CD8-positive, alpha-beta memory T cell (primary cell): ENCODE measurements at regions not wholly inside any gene's neighbourhood (a gene's known extent, or its start where the extent isn't known, plus 50 kb on each side); places are given as distances from the start of the nearest gene placed in this dataset.

Source experiments
- CTCF ChIA-PET: fragments of 350-600 bp; sonication (Branson Sonifier 250); formaldehyde crosslinking; loops from one replicate; lab custom pipeline; 2021; ENCODE audit warnings: antibody characterized with exemption; lab: Charles Lee
- POLR2A ChIA-PET: fragments of 350-600 bp; sonication (Branson Sonifier 250); formaldehyde crosslinking; loops from one replicate; lab custom pipeline; 2021; ENCODE audit warnings: antibody characterized with exemption; lab: Charles Lee
- DNase-seq, 5 donors: peaks; one replicate each; pipeline versions ENCODE4 v3.0.0 to v3.0.0-alpha.2; 2020 to 2022; ENCODE audit warnings: mixed read lengths in 1 of 5
- H3K27ac ChIP-seq: one replicate; pipeline ENCODE4 v1.7.0; 2013; ENCODE audit warnings: low read depth, mild to moderate bottlenecking, low read length, moderate library complexity
- H3K27me3 ChIP-seq: 2 replicates; pipeline ENCODE4 v1.7.0; 2013; ENCODE audit warnings: low read length, mild to moderate bottlenecking; ENCODE audit not compliant: insufficient read depth, poor library complexity, severe bottlenecking
- H3K36me3 ChIP-seq: 2 replicates; pipeline ENCODE4 v1.7.0; 2013; ENCODE audit warnings: mild to moderate bottlenecking, low read length, moderate library complexity; ENCODE audit not compliant: insufficient read depth
- H3K4me1 ChIP-seq: 2 replicates; pipeline ENCODE4 v1.7.0; 2013; ENCODE audit warnings: mild to moderate bottlenecking, low read length, moderate library complexity; ENCODE audit not compliant: insufficient read depth
- H3K4me3 ChIP-seq: 2 replicates; pipeline ENCODE4 v1.7.0; 2013; ENCODE audit warnings: mild to moderate bottlenecking, low read length
- H3K9me3 ChIP-seq: 2 replicates; pipeline ENCODE4 v1.7.0; 2013; ENCODE audit warnings: mild to moderate bottlenecking, low read length
- H3K27ac Mint-ChIP-seq, 8 donors: one replicate each; pipeline ENCODE4 v1.8.0; 2020 to 2021; ENCODE audit warnings: mixed read lengths in 8 of 8, mild to moderate bottlenecking in 6 of 8, inconsistent platforms in 3 of 8, moderate library complexity in 3 of 8
- H3K27me3 Mint-ChIP-seq, 2 donors: one replicate each; pipeline ENCODE4 v1.8.0; 2020 to 2021; ENCODE audit warnings: mixed read lengths in 2 of 2, mild to moderate bottlenecking in 1 of 2, moderate library complexity in 1 of 2
- H3K36me3 Mint-ChIP-seq, 3 donors: one replicate each; pipeline ENCODE4 v1.8.0; 2020 to 2021; ENCODE audit warnings: mixed read lengths in 3 of 3, inconsistent platforms in 1 of 3, mild to moderate bottlenecking in 1 of 3
- H3K4me1 Mint-ChIP-seq, 3 donors: one replicate each; pipeline ENCODE4 v1.8.0; 2020 to 2021; ENCODE audit warnings: mixed read lengths in 3 of 3, inconsistent platforms in 1 of 3, mild to moderate bottlenecking in 1 of 3
- H3K4me3 Mint-ChIP-seq, 7 donors: one replicate each; pipeline ENCODE4 v1.8.0; 2020 to 2021; ENCODE audit warnings: mixed read lengths in 7 of 7, mild to moderate bottlenecking in 6 of 7, moderate library complexity in 4 of 7, inconsistent platforms in 2 of 7
- H3K9me3 Mint-ChIP-seq, 5 donors: one replicate each; pipeline ENCODE4 v1.8.0; 2020 to 2022; ENCODE audit warnings: mixed read lengths in 5 of 5, mild to moderate bottlenecking in 3 of 5, moderate library complexity in 2 of 5, inconsistent platforms in 1 of 5

DNA sequence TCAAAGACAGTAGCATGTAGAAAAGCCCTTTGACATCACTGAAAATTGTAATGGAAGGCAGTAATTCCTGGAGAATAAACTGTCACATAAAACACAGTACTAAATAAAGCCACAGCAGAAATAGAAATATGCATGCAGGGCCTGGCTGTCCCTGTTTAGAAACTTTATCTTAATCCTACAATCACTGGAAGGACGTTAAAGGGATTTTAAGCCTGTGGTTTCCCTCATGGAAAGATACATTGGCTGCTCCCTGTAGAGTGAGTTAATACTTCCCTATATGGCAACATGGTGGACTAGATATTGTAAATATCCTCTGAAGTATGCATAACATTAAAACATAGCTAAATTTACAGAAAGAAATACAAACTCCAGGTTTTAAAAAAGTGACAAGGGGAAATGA is 1334.9 kb upstream of the CELF2 start:
- H3K9me3 Mint-ChIP-seq: peaks cover 0 to 3% (median 2%) of the 10 kb centered on the region in 5 donors
- H3K4me1 ChIP-seq: no peaks in the 10 kb centered on the region
- no peaks in the 10 kb centered on the region for H3K36me3 ChIP-seq
- ChIA-PET POLR2A (no interaction called here), CTCF (no interaction called here)
- no peaks in the 10 kb centered on the region for H3K9me3 ChIP-seq
- DNase-seq: no peak
- H3K27me3 ChIP-seq: no peaks in the 10 kb centered on the region
- H3K36me3 Mint-ChIP-seq: no peaks in the 10 kb centered on the region
- no peaks in the 10 kb centered on the region for H3K27me3 Mint-ChIP-seq
- no peak overlapping the region for H3K27ac ChIP-seq
- H3K4me3 Mint-ChIP-seq: no peak overlapping the region
- H3K4me3 ChIP-seq: no peak overlapping the region
- no peak overlapping the region for H3K27ac Mint-ChIP-seq
- H3K4me1 Mint-ChIP-seq: no peaks in the 10 kb centered on the region

DNA sequence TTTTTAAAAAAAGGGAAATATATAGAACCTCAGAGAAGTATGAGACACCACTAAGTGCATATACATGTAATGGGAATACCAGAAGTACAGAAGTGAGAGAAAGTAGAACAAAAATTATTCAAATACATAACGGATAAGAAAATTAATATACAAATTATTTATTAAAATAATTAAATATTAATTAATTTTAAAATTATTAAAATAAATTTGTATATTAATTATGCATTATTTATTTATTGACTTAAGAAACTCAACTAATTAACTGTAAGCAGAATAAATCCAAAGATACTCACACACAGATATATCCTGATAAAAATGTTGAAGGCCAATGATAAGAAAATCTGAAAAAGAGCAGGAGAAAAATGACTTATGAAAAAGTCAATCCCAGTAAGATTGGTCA is 1333.5 kb upstream of the CELF2 start:
- Histone ChIP-seq H3K4me1 (no peaks in the 10 kb centered on the region), H3K27ac (no peak overlapping the region), H3K27me3 (no peaks in the 10 kb centered on the region), H3K9me3 (no peaks in the 10 kb centered on the region), H3K36me3 (no peaks in the 10 kb centered on the region), H3K4me3 (no peak overlapping the region)
- H3K27ac Mint-ChIP-seq: no peak overlapping the region
- CTCF ChIA-PET: no interaction called here
- H3K4me1 Mint-ChIP-seq: no peaks in the 10 kb centered on the region
- no peak for DNase-seq
- no peaks in the 10 kb centered on the region for H3K27me3 Mint-ChIP-seq
- POLR2A ChIA-PET: no interaction called here
- peaks cover 0 to 3% (median 2%) of the 10 kb centered on the region in 5 donors for H3K9me3 Mint-ChIP-seq
- no peak overlapping the region for H3K4me3 Mint-ChIP-seq
- H3K36me3 Mint-ChIP-seq: no peaks in the 10 kb centered on the region

GRCh38 chr10:9685596-9685995 is 1332.1 kb upstream of the CELF2 start:
- H3K4me3 Mint-ChIP-seq: no peak overlapping the region
- no peaks in the 10 kb centered on the region for H3K36me3 Mint-ChIP-seq
- Histone ChIP-seq H3K27me3 (no peaks in the 10 kb centered on the region), H3K4me1 (no peaks in the 10 kb centered on the region), H3K27ac (no peak overlapping the region), H3K36me3 (no peaks in the 10 kb centered on the region), H3K4me3 (no peak overlapping the region), H3K9me3 (no peaks in the 10 kb centered on the region)
- no peaks in the 10 kb centered on the region for H3K27me3 Mint-ChIP-seq
- no peaks in the 10 kb centered on the region for H3K4me1 Mint-ChIP-seq
- CTCF ChIA-PET: no interaction called here
- POLR2A ChIA-PET: no interaction called here
- no peak overlapping the region for H3K27ac Mint-ChIP-seq
- DNase-seq: no peak
- H3K9me3 Mint-ChIP-seq: peaks cover 0 to 12% (median 0%) of the 10 kb centered on the region in 5 donors

- no peaks in the 10 kb centered on the region for H3K4me1 ChIP-seq
- ChIA-PET CTCF (no interaction called here), POLR2A (no interaction called here)
- peak overlapping the region in 1 of 8 donors; percentile 47 for H3K27ac Mint-ChIP-seq
- H3K4me3 Mint-ChIP-seq: no peak overlapping the region
- no peaks in the 10 kb centered on the region for H3K4me1 Mint-ChIP-seq
- no peak overlapping the region for H3K27ac ChIP-seq
- no peaks in the 10 kb centered on the region for H3K27me3 Mint-ChIP-seq
- no peak for DNase-seq
- peaks cover 0 to 16% (median 0%) of the 10 kb centered on the region in 5 donors for H3K9me3 Mint-ChIP-seq
- no peaks in the 10 kb centered on the region for H3K9me3 ChIP-seq
- no peaks in the 10 kb centered on the region for H3K27me3 ChIP-seq
- H3K4me3 ChIP-seq: no peak overlapping the region
- H3K36me3 ChIP-seq: no peaks in the 10 kb centered on the region
- H3K36me3 Mint-ChIP-seq: no peaks in the 10 kb centered on the region
These were observed 1329.0 kb upstream of the CELF2 start for GRCh38 chr10:9688711-9689110.

GRCh38 chr10:9707216-9707615 is 1310.5 kb upstream of the CELF2 start:
- H3K4me3 Mint-ChIP-seq: no peak overlapping the region
- H3K27ac Mint-ChIP-seq: no peak overlapping the region
- no peaks in the 10 kb centered on the region for H3K9me3 ChIP-seq
- H3K36me3 ChIP-seq: no peaks in the 10 kb centered on the region
- ChIA-PET CTCF (no interaction called here), POLR2A (no interaction called here)
- no peak for DNase-seq
- H3K4me1 Mint-ChIP-seq: no peaks in the 10 kb centered on the region
- no peak overlapping the region for H3K27ac ChIP-seq
- H3K9me3 Mint-ChIP-seq: peaks cover 0 to 23% (median 10%) of the 10 kb centered on the region in 5 donors
- no peaks in the 10 kb centered on the region for H3K27me3 Mint-ChIP-seq
- H3K36me3 Mint-ChIP-seq: no peaks in the 10 kb centered on the region
- H3K4me3 ChIP-seq: no peak overlapping the region
- H3K4me1 ChIP-seq: no peaks in the 10 kb centered on the region
- H3K27me3 ChIP-seq: no peaks in the 10 kb centered on the region

GRCh38 chr10:9709849-9710248 is 1307.8 kb upstream of the CELF2 start:
- no peaks in the 10 kb centered on the region for H3K36me3 Mint-ChIP-seq
- no peaks in the 10 kb centered on the region for H3K27me3 Mint-ChIP-seq
- peaks cover 3 to 34% (median 13%) of the 10 kb centered on the region in 5 donors for H3K9me3 Mint-ChIP-seq
- H3K4me3 Mint-ChIP-seq: no peak overlapping the region
- no peak overlapping the region for H3K27ac Mint-ChIP-seq
- Histone ChIP-seq H3K36me3 (no peaks in the 10 kb centered on the region), H3K4me1 (no peaks in the 10 kb centered on the region), H3K4me3 (no peak overlapping the region), H3K9me3 (peaks cover 7% of the 10 kb centered on the region), H3K27me3 (no peaks in the 10 kb centered on the region), H3K27ac (no peak overlapping the region)
- POLR2A ChIA-PET: no interaction called here
- no peak for DNase-seq
- CTCF ChIA-PET: no interaction called here
- H3K4me1 Mint-ChIP-seq: no peaks in the 10 kb centered on the region

DNA sequence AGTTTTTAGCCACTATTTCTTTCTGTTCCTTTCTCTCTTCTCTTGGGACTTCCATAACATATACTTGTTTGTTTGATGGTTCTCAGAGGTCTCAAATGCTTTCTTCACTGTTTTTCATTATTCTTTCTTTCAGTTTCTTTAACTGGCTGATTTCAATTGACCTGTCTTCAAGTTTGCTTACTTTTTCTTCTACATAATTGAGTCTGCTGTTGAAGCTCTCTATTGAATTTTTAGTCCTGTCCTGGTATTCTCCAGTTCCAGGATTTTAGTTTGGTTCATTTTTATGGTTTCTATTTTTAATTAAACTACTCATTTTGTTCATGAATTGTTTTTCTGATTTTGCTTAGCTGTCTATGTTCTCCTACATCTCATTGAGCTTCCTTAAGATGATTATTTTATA is 1305.3 kb upstream of the CELF2 start:
- H3K36me3 Mint-ChIP-seq: no peaks in the 10 kb centered on the region
- Histone ChIP-seq H3K27me3 (no peaks in the 10 kb centered on the region), H3K27ac (no peak overlapping the region), H3K4me3 (no peak overlapping the region), H3K4me1 (no peaks in the 10 kb centered on the region), H3K9me3 (peaks cover 7% of the 10 kb centered on the region), H3K36me3 (no peaks in the 10 kb centered on the region)
- no peaks in the 10 kb centered on the region for H3K27me3 Mint-ChIP-seq
- H3K4me1 Mint-ChIP-seq: no peaks in the 10 kb centered on the region
- peaks cover 3 to 39% (median 13%) of the 10 kb centered on the region in 5 donors for H3K9me3 Mint-ChIP-seq
- no peak overlapping the region for H3K27ac Mint-ChIP-seq
- H3K4me3 Mint-ChIP-seq: no peak overlapping the region
- ChIA-PET POLR2A (no interaction called here), CTCF (no interaction called here)
- no peak for DNase-seq

DNA sequence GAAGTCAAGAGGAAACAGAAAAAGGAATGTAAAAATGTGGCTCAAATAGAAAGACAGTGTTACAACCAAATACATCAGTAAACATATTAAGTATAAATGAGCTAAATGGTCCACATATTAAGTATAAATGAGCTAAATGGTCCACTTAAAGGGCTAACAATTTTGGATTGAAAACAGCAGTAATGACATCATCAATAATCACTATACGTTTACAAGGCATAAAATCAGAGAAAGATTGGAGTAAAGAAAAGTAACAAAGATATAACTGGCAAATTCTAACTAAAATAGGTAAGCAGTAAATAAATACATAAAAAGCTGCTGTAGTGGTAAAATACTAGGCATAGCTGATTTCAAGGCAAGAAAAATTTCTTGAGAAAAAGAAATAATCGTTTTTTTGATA is 1298.4 kb upstream of the CELF2 start:
- ChIA-PET POLR2A (no interaction called here), CTCF (no interaction called here)
- Histone ChIP-seq H3K27ac (no peak overlapping the region), H3K9me3 (no peaks in the 10 kb centered on the region), H3K27me3 (no peaks in the 10 kb centered on the region), H3K4me1 (no peaks in the 10 kb centered on the region), H3K36me3 (no peaks in the 10 kb centered on the region), H3K4me3 (no peak overlapping the region)
- DNase-seq: no peak
- Mint-ChIP-seq H3K9me3 (peaks cover 1 to 22% (median 4%) of the 10 kb centered on the region in 5 donors), H3K27ac (no peak overlapping the region), H3K4me3 (no peak overlapping the region), H3K4me1 (no peaks in the 10 kb centered on the region), H3K27me3 (no peaks in the 10 kb centered on the region), H3K36me3 (no peaks in the 10 kb centered on the region)

- POLR2A ChIA-PET: no interaction called here
- DNase-seq: no peak
- Histone ChIP-seq H3K9me3 (no peaks in the 10 kb centered on the region), H3K4me1 (no peaks in the 10 kb centered on the region), H3K4me3 (no peak overlapping the region), H3K36me3 (no peaks in the 10 kb centered on the region), H3K27ac (no peak overlapping the region), H3K27me3 (no peaks in the 10 kb centered on the region)
- no peak overlapping the region for H3K27ac Mint-ChIP-seq
- H3K9me3 Mint-ChIP-seq: peaks cover 0 to 9% (median 5%) of the 10 kb centered on the region in 5 donors
- H3K4me1 Mint-ChIP-seq: no peaks in the 10 kb centered on the region
- no peaks in the 10 kb centered on the region for H3K36me3 Mint-ChIP-seq
- H3K4me3 Mint-ChIP-seq: no peak overlapping the region
- CTCF ChIA-PET: no interaction called here
- no peaks in the 10 kb centered on the region for H3K27me3 Mint-ChIP-seq
These were observed 1283.9 kb upstream of the CELF2 start for GRCh38 chr10:9733766-9734165.
